HCT116 (cell line): ENCODE measurements at regions not wholly inside any gene's neighbourhood (a gene's known extent, or its start where the extent isn't known, plus 50 kb on each side); places are given as distances from the start of the nearest gene placed in this dataset.

Experiments used
- ATAC-seq: fragments of 200-7000 bp; cut with Tn5 transposase; 2 replicates; pipeline ENCODE4 v1.9.1; 2020; ENCODE audit warnings: mild to moderate bottlenecking, moderate library complexity
- BruUV-seq: library from RNA; stranded (reverse); fragments of 400-500 nt; replicated peaks from 2 replicates; lab custom pipeline; 2021; lab: Mats Ljungman, UMichigan
- CTCF ChIA-PET: fragments of 300-600 bp; sonication (Branson Sonifier 250); formaldehyde crosslinking; loops from one replicate; lab custom pipeline; 2021; ENCODE audit warnings: antibody characterized with exemption; lab: Charles Lee
- POLR2A ChIA-PET: fragments of 300-600, 350-600 bp; sonication (Branson Sonifier 250); formaldehyde crosslinking; loops from one replicate; lab custom pipeline; 2021; ENCODE audit warnings: antibody characterized with exemption; lab: Charles Lee
- RAD21 ChIA-PET, 2 experiments: fragments of 300-600 bp; sonication (Branson Sonifier 250); formaldehyde crosslinking; loops; one replicate each; lab custom pipeline; 2023; ENCODE audit warnings: low total read pairs in 2 of 2; ENCODE audit not compliant: uncharacterized antibody in 2 of 2, unreplicated experiment in 2 of 2, low non-redundant PET in 1 of 2; lab: Charles Lee
- DNase-seq: peaks from one replicate; pipeline ENCODE4 v3.0.0-alpha.2; 2010; ENCODE audit warnings: low read depth, low spot score
- H2AFZ ChIP-seq: fragments of 200-600 bp; shearing (Covaris generic), sonication (generic); 2 replicates; pipeline ENCODE4 v1.6.1; 2017; ENCODE audit warnings: low read depth, mixed run types, mixed read lengths, antibody characterized with exemption, low read length; ENCODE audit not compliant: poor library complexity, severe bottlenecking
- H3K27ac ChIP-seq: 2 replicates; pipeline ENCODE4 v1.5.1; 2012; ENCODE audit warnings: low read depth, low read length
- H3K27me3 ChIP-seq: fragments of 200-600 bp; sonication (generic); 2 replicates; pipeline ENCODE4 v1.6.1; 2016; ENCODE audit warnings: mixed run types, low read length, mixed read lengths; ENCODE audit not compliant: insufficient read depth
- H3K36me3 ChIP-seq, 2 experiments: fragments of 200-500 bp in 1 of 2; fragments of 200-600 bp in 1 of 2; sonication (Bioruptor generic) in 1 of 2; sonication (generic) in 1 of 2; 2 replicates each; pipeline versions ENCODE4 v1.5.1 to v1.6.1; 2014 to 2016; ENCODE audit warnings: low read length in 2 of 2, inconsistent platforms in 1 of 2, mixed read lengths in 1 of 2, mixed run types in 1 of 2; ENCODE audit not compliant: insufficient read depth in 2 of 2, control insufficient read depth in 1 of 2
- H3K4me1 ChIP-seq, 2 experiments: fragments of 200-600 bp in 1 of 2; sonication (generic) in 1 of 2; 2 replicates each; pipeline versions ENCODE4 v1.5.1 to v1.6.1; 2012 to 2017; ENCODE audit warnings: low read length in 2 of 2, inconsistent platforms in 1 of 2, mild to moderate bottlenecking in 1 of 2, mixed read lengths in 1 of 2, mixed run types in 1 of 2, moderate library complexity in 1 of 2; ENCODE audit not compliant: insufficient read depth in 2 of 2, control insufficient read depth in 1 of 2
- H3K4me2 ChIP-seq: fragments of 200-600 bp; sonication (generic); 2 replicates; pipeline ENCODE4 v1.6.1; 2017; ENCODE audit warnings: mixed run types, low read length, mixed read lengths
- H3K4me3 ChIP-seq, 2 experiments: fragments of 200-600 bp in 1 of 2; sonication (generic) in 1 of 2; replicated peaks in 1 of 2; 2 replicates each; pipeline ENCODE4 v1.5.1; 2011 to 2016; ENCODE audit warnings: low read length in 2 of 2, control low read depth in 1 of 2, low read depth in 1 of 2, mild to moderate bottlenecking in 1 of 2, mixed read lengths in 1 of 2, mixed run types in 1 of 2
- H3K79me2 ChIP-seq: fragments of 200-600 bp; sonication (generic); 2 replicates; pipeline ENCODE4 v1.6.1; 2017; ENCODE audit warnings: mild to moderate bottlenecking, mixed run types, low read length, moderate library complexity, mixed read lengths; ENCODE audit not compliant: insufficient read depth
- H3K9ac ChIP-seq: fragments of 200-600 bp; sonication (generic); 2 replicates; pipeline ENCODE4 v1.6.1; 2016; ENCODE audit warnings: low read length, mixed read lengths
- H3K9me2 ChIP-seq: fragments of 200-600 bp; sonication (generic), shearing (Covaris generic); 2 replicates; pipeline ENCODE4 v1.6.1; 2017; ENCODE audit warnings: mixed run types, mild to moderate bottlenecking, moderate library complexity; ENCODE audit not compliant: insufficient read depth
- H3K9me3 ChIP-seq, 2 experiments: fragments of 200-500 bp in 1 of 2; fragments of 200-600 bp in 1 of 2; sonication (Bioruptor generic) in 1 of 2; sonication (generic) in 1 of 2; 2 replicates each; pipeline ENCODE4 v1.6.1; 2014 to 2017; ENCODE audit warnings: low read length in 2 of 2, mixed read lengths in 2 of 2, inconsistent platforms in 1 of 2, low read depth in 1 of 2, mild to moderate bottlenecking in 1 of 2, mixed run types in 1 of 2, moderate library complexity in 1 of 2; ENCODE audit not compliant: control insufficient read depth in 1 of 2, insufficient read depth in 1 of 2
- H4K20me1 ChIP-seq: fragments of 200-600 bp; sonication (generic), shearing (Covaris generic); 2 replicates; pipeline ENCODE4 v1.6.1; 2017; ENCODE audit warnings: mixed run types, mild to moderate bottlenecking, moderate library complexity; ENCODE audit not compliant: insufficient read depth
- ATF3 ChIP-seq: IDR thresholded peaks from 2 replicates; pipeline ENCODE4 v1.6.1; 2012
- CBX3 ChIP-seq: IDR thresholded peaks from 2 replicates; pipeline ENCODE4 v1.6.1; 2012; ENCODE audit warnings: low read depth
- CTCF ChIP-seq, 3 experiments: fragments of 200-600 bp in 1 of 3; sonication (generic) in 1 of 3; IDR thresholded peaks in 2 of 3; conservative IDR thresholded peaks in 1 of 3; 2 replicates each; pipeline ENCODE4 v1.5.1; 2012 to 2017; ENCODE audit warnings: low read depth in 2 of 3, low read length in 2 of 3, antibody characterized with exemption in 1 of 3, borderline replicate concordance in 1 of 3, control low read depth in 1 of 3, mild to moderate bottlenecking in 1 of 3, mixed read lengths in 1 of 3, mixed run types in 1 of 3, moderate library complexity in 1 of 3; ENCODE audit not compliant: insufficient read depth in 1 of 3
- EGR1 ChIP-seq: IDR thresholded peaks from 2 replicates; pipeline ENCODE4 v1.6.1; 2012; ENCODE audit warnings: low read depth
- ELF1 ChIP-seq: IDR thresholded peaks from 2 replicates; pipeline ENCODE4 v1.6.1; 2012; ENCODE audit warnings: low read depth, borderline replicate concordance
- EZH2 ChIP-seq: fragments of 200-600 bp; sonication (generic); IDR thresholded peaks from 2 replicates; pipeline ENCODE4 v1.6.1; 2017; ENCODE audit warnings: antibody characterized with exemption, mixed run types
- EZH2phosphoT487 ChIP-seq: fragments of 200-600 bp; IDR thresholded peaks from 2 replicates; pipeline ENCODE4 v1.6.1; 2018; ENCODE audit warnings: antibody characterized with exemption, borderline replicate concordance
- MAX ChIP-seq: IDR thresholded peaks from 2 replicates; pipeline ENCODE4 v1.6.1; 2012
- POLR2AphosphoS5 ChIP-seq: IDR thresholded peaks from 2 replicates; pipeline ENCODE4 v1.6.1; 2011; ENCODE audit warnings: mild to moderate bottlenecking, low read depth, low read length, moderate library complexity
- REST ChIP-seq: IDR thresholded peaks from 2 replicates; pipeline ENCODE4 v1.6.1; 2012; ENCODE audit warnings: low read depth
- SRF ChIP-seq: IDR thresholded peaks from 2 replicates; pipeline ENCODE4 v1.6.1; 2012; ENCODE audit warnings: low read depth
- TCF7L2 ChIP-seq: IDR thresholded peaks from 2 replicates; pipeline ENCODE4 v1.7.0; 2011; ENCODE audit warnings: borderline replicate concordance, inconsistent platforms; ENCODE audit not compliant: insufficient read depth, insufficient read length; ENCODE audit errors: extremely low read depth
- YY1 ChIP-seq: IDR thresholded peaks from 2 replicates; pipeline ENCODE4 v1.6.1; 2011; ENCODE audit warnings: low read length, low read depth, moderate library complexity, mild to moderate bottlenecking; ENCODE audit not compliant: insufficient replicate concordance; ENCODE audit errors: extremely low read depth
- ZFX ChIP-seq: fragments of 450-650 bp; IDR thresholded peaks from 2 replicates; pipeline ENCODE4 v1.6.1; 2017
- ZNF274 ChIP-seq: fragments of 200-500 bp; sonication (Bioruptor generic); IDR thresholded peaks from 2 replicates; pipeline ENCODE4 v1.6.1; 2014; ENCODE audit warnings: mild to moderate bottlenecking, low read depth, low read length, inconsistent platforms
- intact Hi-C: fragments of 100-400 bp; cut with micrococcal nuclease; formaldehyde crosslinking; loops from 2 replicates; pipeline ENCODE4 v1.10.0; 2022

- H4K20me1 ChIP-seq = no peaks in the 10 kb centered on the region
- RAD21 ChIA-PET = interaction anchor here in 1 of 2 experiments (0.7 kb wide), 1 partner anchor 11 kb away, joined by 5 read pairs; no protein-coding TSS in a partner anchor
- H3K4me1 ChIP-seq = no peaks in the 10 kb centered on the region
- no peak overlapping the region for H3K27ac ChIP-seq
- H3K9ac ChIP-seq = no peak overlapping the region
- H3K9me3 ChIP-seq = no peaks in the 10 kb centered on the region
- no peak overlapping the region for H2AFZ ChIP-seq
- H3K4me3 ChIP-seq = no peak overlapping the region
- no peak overlapping the region for H3K4me2 ChIP-seq
- no TSS peak for BruUV-seq
- no peak for ATAC-seq
- CTCF ChIA-PET = no interaction called here
- H3K9me2 ChIP-seq = no peaks in the 10 kb centered on the region
- POLR2A ChIA-PET = interaction anchor here (0.7 kb wide), 1 partner anchor 35 kb away, joined by 3 read pairs; no protein-coding TSS in a partner anchor
- H3K27me3 ChIP-seq = no peaks in the 10 kb centered on the region
- H3K36me3 ChIP-seq = peaks cover 7 to 8% of the 10 kb centered on the region in 2 experiments; a peak in 2 of 4 replicates
- no peak for DNase-seq
- intact Hi-C loops = no loop called here
- peaks cover 23% of the 10 kb centered on the region for H3K79me2 ChIP-seq
- no peak for TF ChIP-seq TCF7L2
- TF ChIP-seq POLR2AphosphoS5 = no peak
- no peak for TF ChIP-seq SRF
- TF ChIP-seq ZNF274 = no peak
Measured at GRCh38 chr3:51588724-51589123, 50.2 kb downstream of the RAD54L2 start.

GRCh38 chr3:51591231-51591630 lies 52.7 kb downstream of the RAD54L2 start:
- no peak overlapping the region for H3K27ac ChIP-seq
- no peaks in the 10 kb centered on the region for H3K9me3 ChIP-seq
- no peak overlapping the region for H3K4me2 ChIP-seq
- POLR2A ChIA-PET = no interaction called here
- ATAC-seq = no peak
- no peaks in the 10 kb centered on the region for H3K4me1 ChIP-seq
- no peaks in the 10 kb centered on the region for H4K20me1 ChIP-seq
- H2AFZ ChIP-seq = no peak overlapping the region
- RAD21 ChIA-PET = no interaction called here
- CTCF ChIA-PET = no interaction called here
- DNase-seq = no peak
- H3K36me3 ChIP-seq = peaks cover 7 to 8% of the 10 kb centered on the region in 2 experiments; a peak in 2 of 4 replicates
- no peaks in the 10 kb centered on the region for H3K27me3 ChIP-seq
- H3K79me2 ChIP-seq = peaks cover 14% of the 10 kb centered on the region
- intact Hi-C loops = no loop called here
- BruUV-seq = no TSS peak
- no peak overlapping the region for H3K4me3 ChIP-seq
- H3K9ac ChIP-seq = no peak overlapping the region
- H3K9me2 ChIP-seq = no peaks in the 10 kb centered on the region
- no peak for TF ChIP-seq CTCF (IDR thresholded peaks at IDR 0.05 in 2 of 3, conservative IDR thresholded peaks at IDR 0.05 in 1 of 3; ENCODE audit: borderline replicate concordance in 1 of 3, insufficient read depth in 1 of 3, low read depth in 2 of 3, low read length in 2 of 3)
- TF ChIP-seq ATF3 = no peak
- TF ChIP-seq ZNF274 = no peak
- no peak for TF ChIP-seq CBX3
- TF ChIP-seq ELF1 = no peak
- no peak for TF ChIP-seq YY1
- TF ChIP-seq EGR1 = no peak
- no peak for TF ChIP-seq EZH2phosphoT487
- no peak for TF ChIP-seq EZH2
- TF ChIP-seq MAX = no peak
- TF ChIP-seq TCF7L2 = no peak
- no peak for TF ChIP-seq ZFX
- no peak for TF ChIP-seq REST
